ENCODE measurements at regions not wholly inside any gene's neighbourhood (a gene's known extent, or its start where the extent isn't known, plus 50 kb on each side); places are given as distances from the start of the nearest gene placed in this dataset.
"Not testable (repeated sequence)": the region's sequence is repeated elsewhere in the genome, so short reads cannot be mapped to it uniquely, and the experiment has no call there.

DNA sequence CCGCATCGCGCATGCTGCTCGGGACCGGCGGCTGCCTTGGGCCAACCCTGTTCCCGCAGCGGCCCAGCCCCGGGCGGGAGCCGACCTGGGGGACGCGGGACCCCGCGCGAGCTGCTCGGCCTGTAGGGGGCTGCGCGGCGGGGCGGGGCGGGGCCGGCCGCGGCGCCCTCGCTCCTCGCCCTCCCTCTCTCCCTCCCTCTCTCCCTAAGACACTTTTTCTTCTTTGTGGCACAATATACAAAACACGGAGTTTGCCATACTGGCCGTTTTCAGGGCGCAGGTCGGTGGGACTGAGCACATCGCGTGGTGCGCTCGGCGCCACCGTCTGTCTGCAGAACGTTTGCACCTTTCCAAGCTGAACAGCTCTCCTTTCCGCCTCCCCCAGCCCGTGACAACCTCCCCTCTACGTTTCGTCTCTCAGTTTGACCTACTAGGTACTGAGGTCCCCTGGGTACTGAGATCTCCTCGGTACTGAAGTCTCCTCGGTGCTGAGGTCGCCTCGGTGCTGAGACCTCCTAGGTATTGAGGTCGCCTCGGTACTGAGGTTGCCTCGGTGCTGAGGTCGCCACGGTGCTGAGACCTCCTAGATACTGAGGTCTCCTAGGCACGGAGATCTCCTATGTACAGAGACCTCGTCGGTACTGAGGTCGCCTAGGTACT, 261.1 kb upstream of the PLCXD1 start:
- Histone ChIP-seq H3K9ac (ENCODE audit: low read length) (peak overlapping the region; percentile 40), H3K27ac (ENCODE audit: low read depth, low read length) (no peak overlapping the region), H3F3A (ENCODE audit: insufficient read depth) (no peaks in the 10 kb centered on the region), H4K20me1 (ENCODE audit: low read depth, low read length) (no peaks in the 10 kb centered on the region), H3K9me2 (replicated peaks; ENCODE audit: insufficient read depth, low read length) (no peaks in the 10 kb centered on the region), H3K9me3 (ENCODE audit: insufficient read depth, low read length) (no peaks in the 10 kb centered on the region), H3K36me3 (ENCODE audit: low read length) (no peaks in the 10 kb centered on the region), H3K27me3 (ENCODE audit: low read length) (no peaks in the 10 kb centered on the region), H3K4me2 (ENCODE audit: low read depth, low read length, poor library complexity, severe bottlenecking) (peak overlapping the region; percentile 53), H3K79me2 (ENCODE audit: insufficient read depth, low read length) (no peaks in the 10 kb centered on the region), H3K4me3 (ENCODE audit: insufficient read depth, low read length, poor library complexity, severe bottlenecking) (no peak overlapping the region), H2AFZ (ENCODE audit: low read depth, low read length, severe bottlenecking) (no peak overlapping the region)
- TF ChIP-seq, protein P1, sequence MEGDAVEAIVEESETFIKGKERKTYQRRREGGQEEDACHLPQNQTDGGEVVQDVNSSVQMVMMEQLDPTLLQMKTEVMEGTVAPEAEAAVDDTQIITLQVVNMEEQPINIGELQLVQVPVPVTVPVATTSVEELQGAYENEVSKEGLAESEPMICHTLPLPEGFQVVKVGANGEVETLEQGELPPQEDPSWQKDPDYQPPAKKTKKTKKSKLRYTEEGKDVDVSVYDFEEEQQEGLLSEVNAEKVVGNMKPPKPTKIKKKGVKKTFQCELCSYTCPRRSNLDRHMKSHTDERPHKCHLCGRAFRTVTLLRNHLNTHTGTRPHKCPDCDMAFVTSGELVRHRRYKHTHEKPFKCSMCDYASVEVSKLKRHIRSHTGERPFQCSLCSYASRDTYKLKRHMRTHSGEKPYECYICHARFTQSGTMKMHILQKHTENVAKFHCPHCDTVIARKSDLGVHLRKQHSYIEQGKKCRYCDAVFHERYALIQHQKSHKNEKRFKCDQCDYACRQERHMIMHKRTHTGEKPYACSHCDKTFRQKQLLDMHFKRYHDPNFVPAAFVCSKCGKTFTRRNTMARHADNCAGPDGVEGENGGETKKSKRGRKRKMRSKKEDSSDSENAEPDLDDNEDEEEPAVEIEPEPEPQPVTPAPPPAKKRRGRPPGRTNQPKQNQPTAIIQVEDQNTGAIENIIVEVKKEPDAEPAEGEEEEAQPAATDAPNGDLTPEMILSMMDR (IDR thresholded peaks at IDR 0.05; ENCODE audit: insufficient read depth, low read length, poor library complexity, severe bottlenecking), result no peak
- no peak for TF ChIP-seq EZH2phosphoT487 (conservative IDR thresholded peaks at IDR 0.05; ENCODE audit: low read length)

DNA sequence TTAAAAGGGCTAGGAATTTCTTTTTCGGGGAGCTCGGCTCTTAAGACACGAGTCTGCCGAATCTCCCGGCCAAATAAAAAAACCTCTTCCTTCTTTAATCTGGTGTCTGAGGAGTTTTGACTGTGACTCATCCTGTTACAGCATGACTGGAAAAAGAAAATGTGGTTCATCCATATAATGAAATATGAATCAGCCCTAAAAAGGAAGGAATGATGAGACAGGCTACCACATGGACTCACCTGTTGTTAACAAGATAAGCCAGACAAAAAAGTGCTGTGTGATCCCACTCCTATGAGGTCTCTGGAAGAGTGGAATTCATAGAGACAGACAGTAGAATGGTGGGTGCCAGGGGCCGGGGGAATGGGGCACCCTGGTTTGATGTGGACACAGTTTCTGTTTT, 257.0 kb upstream of the PLCXD1 start:
- not testable (repeated sequence) for H3K4me3 ChIP-seq (ENCODE audit: insufficient read depth, low read length, poor library complexity, severe bottlenecking)

More for the DNA sequence above, 257.0 kb upstream of the PLCXD1 start:
- H3K9ac ChIP-seq (ENCODE audit: low read length); H3K9me2 ChIP-seq (replicated peaks; ENCODE audit: insufficient read depth, low read length); H3K27ac ChIP-seq (ENCODE audit: low read depth, low read length); H4K20me1 ChIP-seq (ENCODE audit: low read depth, low read length); H3K79me2 ChIP-seq (ENCODE audit: insufficient read depth, low read length); H3K36me3 ChIP-seq (ENCODE audit: low read length); H2AFZ ChIP-seq (ENCODE audit: low read depth, low read length, severe bottlenecking); H3K4me2 ChIP-seq (ENCODE audit: low read depth, low read length, poor library complexity, severe bottlenecking); H3K9me3 ChIP-seq (ENCODE audit: insufficient read depth, low read length); H3F3A ChIP-seq (ENCODE audit: insufficient read depth); H3K27me3 ChIP-seq (ENCODE audit: low read length): not testable (repeated sequence)
